Kidney (tissue), 13 donors: ENCODE measurements at regions not wholly inside any gene's neighbourhood (a gene's known extent, or its start where the extent isn't known, plus 50 kb on each side); places are given as distances from the start of the nearest gene placed in this dataset.

Source experiments
- DNase-seq, 5 donors: peaks; one replicate each; pipeline ENCODE4 v3.0.0-alpha.2; 2013 to 2020
- FAIRE-seq: peaks from 2 replicates; lab custom pipeline; 2012; peaks lifted over from hg19 to GRCh38; lab: Jason Lieb, UNC
- H3K27ac ChIP-seq, 2 donors: one replicate each; pipeline ENCODE4 v1.7.0; 2013; ENCODE audit warnings: low read depth in 2 of 2, low read length in 2 of 2, inconsistent platforms in 1 of 2
- H3K27me3 ChIP-seq: one replicate; pipeline ENCODE4 v1.7.1; 2013; ENCODE audit warnings: low read length, inconsistent platforms; ENCODE audit not compliant: control insufficient read depth, insufficient read depth
- H3K36me3 ChIP-seq, 3 donors: one replicate each; pipeline versions ENCODE4 v1.7.0 to v1.7.1; 2013; ENCODE audit warnings: low read length in 3 of 3, control low read depth in 1 of 3, inconsistent platforms in 1 of 3; ENCODE audit not compliant: insufficient read depth in 3 of 3, control insufficient read depth in 2 of 3
- H3K4me1 ChIP-seq, 3 donors: one replicate each; pipeline versions ENCODE4 v1.7.0 to v1.7.1; 2013; ENCODE audit warnings: low read length in 3 of 3, inconsistent platforms in 1 of 3, low read depth in 1 of 3; ENCODE audit not compliant: control insufficient read depth in 2 of 3, insufficient read depth in 2 of 3
- H3K4me3 ChIP-seq, 3 donors: one replicate each; pipeline versions ENCODE4 v1.7.0 to v1.8.1; 2013; ENCODE audit warnings: low read length in 3 of 3, control low read depth in 1 of 3, inconsistent platforms in 1 of 3
- H3K9ac ChIP-seq, 3 donors: one replicate each; pipeline versions ENCODE4 v1.7.0 to v1.7.1; 2013; ENCODE audit warnings: low read length in 3 of 3, control low read depth in 1 of 3, inconsistent platforms in 1 of 3
- H3K9me3 ChIP-seq, 3 donors: one replicate each; pipeline versions ENCODE4 v1.7.0 to v1.7.1; 2013; ENCODE audit warnings: low read length in 3 of 3, control low read depth in 1 of 3, inconsistent platforms in 1 of 3; ENCODE audit not compliant: control insufficient read depth in 2 of 3, insufficient read depth in 1 of 3
- intact Hi-C: fragments of 100-400 bp; cut with DNase I; formaldehyde crosslinking; loops from one replicate; pipeline ENCODE4 v1.11.1; 2022
- TF ChIP-seq, protein P1 (sequence below): IDR thresholded peaks from 3 replicates; pipeline ENCODE4 v1.5.1; 2012; ENCODE audit warnings: mild to moderate bottlenecking, moderate library complexity, borderline replicate concordance; ENCODE audit not compliant: insufficient read depth; ENCODE audit errors: extremely low read depth
- donor health status: control.
- donor health status: control.
- donor health status: control.
- donor health status: control.
- donor health status: control.
- donor health status: DM: yes; HTN: yes; CAD: no.
- donor health status: Normal renal cell carcinoma (clear cell type).

DNA sequence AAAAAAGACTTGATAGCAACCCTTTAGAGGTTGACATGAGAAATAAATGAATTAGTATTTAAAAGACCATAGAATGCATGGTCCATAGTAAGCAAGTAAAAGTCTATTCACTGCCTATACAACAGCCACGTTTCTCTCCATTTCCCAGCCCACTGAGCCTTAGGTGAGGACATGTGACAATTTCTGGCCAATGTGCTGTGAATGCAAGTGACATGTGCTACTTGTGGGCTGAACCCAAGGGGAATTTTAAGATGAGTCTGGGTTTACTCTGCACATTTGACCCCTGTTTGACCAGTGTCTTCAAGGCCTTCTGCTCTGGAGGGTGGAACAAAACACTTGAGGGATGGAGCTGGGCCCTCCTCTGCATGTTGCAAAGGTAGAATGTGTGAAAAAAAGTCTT, 384.4 kb upstream of the KLF6 start:
- FAIRE-seq (no peak), DNase-seq (no peak)
- intact Hi-C loops, result no loop called here
- Histone ChIP-seq H3K27me3 (no peaks in the 10 kb centered on the region), H3K4me1 (no peaks in the 10 kb centered on the region), H3K36me3 (no peaks in the 10 kb centered on the region), H3K4me3 (no peak overlapping the region), H3K27ac (no peak overlapping the region), H3K9ac (no peak overlapping the region), H3K9me3 (peaks cover 0 to 3% (median 3%) of the 10 kb centered on the region in 3 donors)
- TF ChIP-seq, protein P1, sequence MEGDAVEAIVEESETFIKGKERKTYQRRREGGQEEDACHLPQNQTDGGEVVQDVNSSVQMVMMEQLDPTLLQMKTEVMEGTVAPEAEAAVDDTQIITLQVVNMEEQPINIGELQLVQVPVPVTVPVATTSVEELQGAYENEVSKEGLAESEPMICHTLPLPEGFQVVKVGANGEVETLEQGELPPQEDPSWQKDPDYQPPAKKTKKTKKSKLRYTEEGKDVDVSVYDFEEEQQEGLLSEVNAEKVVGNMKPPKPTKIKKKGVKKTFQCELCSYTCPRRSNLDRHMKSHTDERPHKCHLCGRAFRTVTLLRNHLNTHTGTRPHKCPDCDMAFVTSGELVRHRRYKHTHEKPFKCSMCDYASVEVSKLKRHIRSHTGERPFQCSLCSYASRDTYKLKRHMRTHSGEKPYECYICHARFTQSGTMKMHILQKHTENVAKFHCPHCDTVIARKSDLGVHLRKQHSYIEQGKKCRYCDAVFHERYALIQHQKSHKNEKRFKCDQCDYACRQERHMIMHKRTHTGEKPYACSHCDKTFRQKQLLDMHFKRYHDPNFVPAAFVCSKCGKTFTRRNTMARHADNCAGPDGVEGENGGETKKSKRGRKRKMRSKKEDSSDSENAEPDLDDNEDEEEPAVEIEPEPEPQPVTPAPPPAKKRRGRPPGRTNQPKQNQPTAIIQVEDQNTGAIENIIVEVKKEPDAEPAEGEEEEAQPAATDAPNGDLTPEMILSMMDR, result no peak

- TF ChIP-seq, protein P1, result no peak
- intact Hi-C loops, result no loop called here
- Histone ChIP-seq H3K36me3 (no peaks in the 10 kb centered on the region), H3K27ac (no peak overlapping the region), H3K9me3 (peaks cover 0 to 3% (median 3%) of the 10 kb centered on the region in 3 donors), H3K9ac (no peak overlapping the region), H3K4me1 (no peaks in the 10 kb centered on the region), H3K27me3 (no peaks in the 10 kb centered on the region), H3K4me3 (no peak overlapping the region)
- no peak for DNase-seq
- FAIRE-seq, result no peak
These were observed 382.2 kb upstream of the KLF6 start for GRCh38 chr10:4167216-4167615.

DNA sequence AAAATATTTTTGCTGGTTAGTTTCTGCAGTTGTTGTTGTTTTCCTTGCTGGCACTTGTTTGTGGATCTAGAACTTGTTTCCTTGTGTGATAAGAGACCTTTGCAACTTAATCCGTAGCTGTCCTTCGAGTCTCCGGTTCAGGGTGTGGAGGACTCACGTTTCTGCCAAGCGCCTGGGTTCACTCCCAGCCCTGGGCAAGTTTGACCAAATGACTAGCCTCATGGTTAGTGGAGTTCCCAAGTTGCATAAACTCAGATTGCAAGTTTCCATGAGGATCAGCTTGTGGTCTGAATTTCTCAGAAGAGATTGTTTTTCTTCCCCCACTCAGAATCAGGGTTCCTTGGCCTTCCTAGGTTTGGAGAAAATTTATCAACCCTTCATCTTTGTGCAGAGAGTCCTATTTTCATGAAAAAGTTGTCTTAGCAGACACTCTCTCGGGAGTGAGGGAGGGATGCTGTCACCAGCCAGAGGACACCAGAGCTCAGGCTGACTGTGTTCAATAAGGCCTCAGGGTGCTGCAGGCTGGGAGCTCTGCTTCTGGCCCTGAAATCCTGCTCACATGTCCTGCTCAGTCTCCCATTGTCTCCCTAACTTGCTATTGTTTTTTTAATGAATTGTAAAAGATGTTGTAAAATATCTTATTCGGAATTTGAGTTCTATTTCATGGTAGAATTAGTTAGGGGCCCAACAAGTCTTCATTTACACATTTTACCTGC, 377.7 kb upstream of the KLF6 start:
- no peaks in the 10 kb centered on the region for H3K36me3 ChIP-seq
- no peak overlapping the region for H3K27ac ChIP-seq
- intact Hi-C loops, result no loop called here
- FAIRE-seq (no peak), DNase-seq (no peak)
- no peaks in the 10 kb centered on the region for H3K9me3 ChIP-seq
- TF ChIP-seq, protein P1, result no peak
- no peak overlapping the region for H3K4me3 ChIP-seq
- H3K27me3 ChIP-seq, result no peaks in the 10 kb centered on the region
- H3K4me1 ChIP-seq, result no peaks in the 10 kb centered on the region
- no peak overlapping the region for H3K9ac ChIP-seq
